ENCODE measurements at regions not wholly inside any gene's neighbourhood (a gene's known extent, or its start where the extent isn't known, plus 50 kb on each side); places are given as distances from the start of the nearest gene placed in this dataset.

DNA sequence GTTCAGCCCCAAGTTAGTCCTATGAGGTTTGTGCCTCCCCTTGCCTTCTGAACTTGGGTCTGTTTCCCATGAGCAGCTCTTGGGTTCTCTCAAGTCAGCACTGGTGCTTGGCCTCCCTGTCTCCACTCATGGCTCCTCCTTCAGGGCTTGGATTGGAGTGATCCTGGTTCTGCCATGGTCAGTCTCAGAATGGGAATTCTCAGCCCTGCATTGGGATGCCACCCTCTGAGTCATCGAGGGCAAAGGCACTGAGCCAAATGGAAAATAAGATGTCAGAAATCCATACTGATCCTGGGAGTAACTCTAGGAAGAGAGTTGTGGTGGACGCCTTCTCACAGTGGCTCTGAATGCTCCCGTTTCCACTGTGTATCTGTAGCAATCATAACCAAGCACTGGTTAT is 233.4 kb upstream of the HABP2 start:
- H3K4me3 ChIP-seq (ENCODE audit: low read depth, low read length), result no peak overlapping the region
- no peak for TF ChIP-seq CTCF (IDR thresholded peaks at IDR 0.05; ENCODE audit: low read depth, low read length)

- no peak overlapping the region for H3K4me3 ChIP-seq (ENCODE audit: low read depth, low read length)
Observed at GRCh38 chr10:113320211-113320610, 232.6 kb upstream of the HABP2 start.

DNA sequence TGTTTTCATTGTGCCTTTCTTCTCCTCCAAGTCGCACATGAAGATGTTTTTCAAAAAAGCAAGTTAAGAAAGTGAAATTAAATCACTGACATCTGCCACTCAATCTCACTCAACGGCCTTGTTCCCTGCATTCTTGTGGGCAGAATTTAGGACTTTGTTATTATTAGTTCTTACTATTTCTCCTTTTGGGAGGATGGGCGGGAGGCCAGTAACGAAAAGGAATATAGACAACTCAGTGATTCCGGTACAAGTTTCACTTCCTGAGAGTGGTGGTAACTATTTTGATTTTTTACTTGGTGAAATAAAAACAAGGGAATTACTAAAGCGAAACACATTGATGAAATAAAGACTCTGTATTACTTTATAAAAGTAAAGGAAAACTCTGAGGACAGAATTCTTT is 231.9 kb upstream of the HABP2 start:
- no peak overlapping the region for H3K4me3 ChIP-seq (ENCODE audit: low read depth, low read length)
- TF ChIP-seq CTCF (IDR thresholded peaks at IDR 0.05; ENCODE audit: low read depth, low read length), result no peak

More at GRCh38 chr10:113320211-113320610, 232.6 kb upstream of the HABP2 start:
- no peak for TF ChIP-seq CTCF (IDR thresholded peaks at IDR 0.05; ENCODE audit: low read depth, low read length)

- H3K4me3 ChIP-seq (ENCODE audit: low read depth, low read length), result no peak overlapping the region
- TF ChIP-seq CTCF (IDR thresholded peaks at IDR 0.05; ENCODE audit: low read depth, low read length), result no peak
Observed at GRCh38 chr10:113322843-113323242, 230.0 kb upstream of the HABP2 start.

GRCh38 chr10:113323985-113324384 is 228.9 kb upstream of the HABP2 start:
- TF ChIP-seq CTCF (IDR thresholded peaks at IDR 0.05; ENCODE audit: low read depth, low read length), result no peak
- H3K4me3 ChIP-seq (ENCODE audit: low read depth, low read length), result no peak overlapping the region

- TF ChIP-seq CTCF (IDR thresholded peaks at IDR 0.05; ENCODE audit: low read depth, low read length), result no peak
- no peak overlapping the region for H3K4me3 ChIP-seq (ENCODE audit: low read depth, low read length)
Observed at GRCh38 chr10:113326160-113327111, 226.4 kb upstream of the HABP2 start.

DNA sequence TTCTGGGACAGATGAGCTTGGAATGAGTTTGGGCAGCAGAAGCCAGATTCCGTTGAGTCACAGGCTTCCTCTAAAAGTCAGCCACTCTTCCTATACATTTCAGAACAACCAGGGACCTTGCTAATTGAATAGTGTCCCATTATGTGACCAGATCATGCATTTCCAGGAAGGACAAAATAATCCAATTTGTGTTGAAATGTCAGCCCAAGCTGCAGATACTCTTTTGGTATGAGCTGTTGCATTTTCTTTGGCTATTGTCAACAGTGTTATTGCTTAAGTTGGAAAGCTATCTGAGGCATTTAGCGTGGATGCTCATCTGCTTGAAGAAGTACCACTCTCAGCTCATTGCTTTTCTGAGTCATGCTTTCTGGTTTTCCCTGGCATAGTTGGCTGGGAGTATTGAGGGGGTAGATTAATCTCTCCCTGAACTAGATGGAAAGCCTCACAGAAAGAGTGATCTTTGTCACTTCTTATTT is 223.7 kb upstream of the HABP2 start:
- no peak overlapping the region for H3K4me3 ChIP-seq (ENCODE audit: low read depth, low read length)
- TF ChIP-seq CTCF (IDR thresholded peaks at IDR 0.05; ENCODE audit: low read depth, low read length), result no peak
